Endodermal cell (in vitro differentiated cells): ENCODE measurements at regions not wholly inside any gene's neighbourhood (a gene's known extent, or its start where the extent isn't known, plus 50 kb on each side); places are given as distances from the start of the nearest gene placed in this dataset.

Experiments
- DNase-seq: peaks from one replicate; pipeline ENCODE4 v3.0.0-alpha.2; 2017
- H3K27ac ChIP-seq: 2 replicates; pipeline ENCODE4 v1.5.1; 2013; ENCODE audit warnings: mild to moderate bottlenecking, low read depth, low read length, moderate library complexity
- H3K27me3 ChIP-seq: 2 replicates; pipeline ENCODE4 v1.6.1; 2013; ENCODE audit warnings: mild to moderate bottlenecking, low read length, moderate library complexity; ENCODE audit not compliant: insufficient read depth, control insufficient read depth, poor library complexity, severe bottlenecking
- H3K36me3 ChIP-seq: 2 replicates; pipeline ENCODE4 v1.7.0; 2013; ENCODE audit warnings: mild to moderate bottlenecking, low read length, moderate library complexity; ENCODE audit not compliant: control insufficient read depth, insufficient read depth
- H3K4me1 ChIP-seq: one replicate; pipeline ENCODE4 v1.7.0; 2013; ENCODE audit warnings: low read length; ENCODE audit not compliant: control insufficient read depth, insufficient read depth
- H3K4me3 ChIP-seq: 2 replicates; pipeline ENCODE4 v1.5.1; 2013; ENCODE audit warnings: mild to moderate bottlenecking, low read length, moderate library complexity
- H3K9ac ChIP-seq: 2 replicates; pipeline ENCODE4 v1.6.1; 2013; ENCODE audit warnings: mild to moderate bottlenecking, low read length, moderate library complexity; ENCODE audit not compliant: poor library complexity, severe bottlenecking; ENCODE audit errors: extremely low read depth
- H3K9me3 ChIP-seq: 2 replicates; pipeline ENCODE4 v1.6.1; 2013; ENCODE audit warnings: mild to moderate bottlenecking, low read length, moderate library complexity; ENCODE audit not compliant: control insufficient read depth
- H3K27ac Mint-ChIP-seq: 2 replicates; pipeline ENCODE4 v1.8.0; 2020; ENCODE audit warnings: mixed read lengths
- H3K27me3 Mint-ChIP-seq: 2 replicates; pipeline ENCODE4 v1.8.0; 2021; ENCODE audit warnings: mild to moderate bottlenecking, mixed read lengths; ENCODE audit not compliant: insufficient read depth
- H3K36me3 Mint-ChIP-seq: 2 replicates; pipeline ENCODE4 v1.8.0; 2020; ENCODE audit warnings: low read depth, mixed read lengths
- H3K4me1 Mint-ChIP-seq: 2 replicates; pipeline ENCODE4 v1.8.0; 2020; ENCODE audit warnings: mixed read lengths
- H3K4me3 Mint-ChIP-seq: 2 replicates; pipeline ENCODE4 v1.8.0; 2020; ENCODE audit warnings: mild to moderate bottlenecking, moderate library complexity, mixed read lengths
- H3K9me3 Mint-ChIP-seq: 2 replicates; pipeline ENCODE4 v1.8.0; 2020; ENCODE audit warnings: mild to moderate bottlenecking, mixed read lengths
- WGBS, 2 experiments: methylation state at CpG; one replicate each; pipeline versions ENCODE4 v1.1.5 to v1.1.7; 2013; ENCODE audit warnings: missing lambda C conversion rate in 2 of 2, mixed read lengths in 1 of 2; ENCODE audit not compliant: insufficient coverage in 1 of 2, insufficient read length in 1 of 2; 5-methylcytosine and 5-hydroxymethylcytosine counted together
- TF ChIP-seq, protein P1 (sequence below): fragments of 200-600 bp; sonication (generic); conservative IDR thresholded peaks from 2 replicates; pipeline ENCODE4 v1.5.0; 2021; ENCODE audit warnings: antibody characterized with exemption, mild to moderate bottlenecking

DNA sequence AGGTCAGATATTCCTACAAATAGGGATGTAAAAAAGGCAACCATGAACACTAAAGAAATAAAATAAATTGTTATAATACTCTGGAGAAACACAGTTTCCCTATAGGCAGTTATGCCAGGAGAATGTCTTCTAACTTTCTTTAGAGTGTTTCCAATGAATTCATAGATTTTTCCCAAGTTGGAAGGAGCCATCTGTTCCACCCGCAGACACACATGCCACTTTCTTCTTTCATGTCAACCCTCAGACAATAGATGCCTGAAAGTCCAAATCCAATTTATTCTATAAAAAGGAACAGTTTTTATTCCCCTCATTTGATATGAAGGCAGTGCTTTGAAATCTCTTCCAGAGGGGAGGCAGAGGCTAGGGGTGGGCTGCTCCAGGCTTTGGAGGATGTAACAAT, 418.1 kb downstream of the ACTL7B start:
- no peak overlapping the region for H3K27ac Mint-ChIP-seq
- peaks cover 4% of the 10 kb centered on the region for H3K27me3 ChIP-seq
- no peaks in the 10 kb centered on the region for H3K4me1 ChIP-seq
- H3K9ac ChIP-seq = no peak overlapping the region
- TF ChIP-seq, protein P1, sequence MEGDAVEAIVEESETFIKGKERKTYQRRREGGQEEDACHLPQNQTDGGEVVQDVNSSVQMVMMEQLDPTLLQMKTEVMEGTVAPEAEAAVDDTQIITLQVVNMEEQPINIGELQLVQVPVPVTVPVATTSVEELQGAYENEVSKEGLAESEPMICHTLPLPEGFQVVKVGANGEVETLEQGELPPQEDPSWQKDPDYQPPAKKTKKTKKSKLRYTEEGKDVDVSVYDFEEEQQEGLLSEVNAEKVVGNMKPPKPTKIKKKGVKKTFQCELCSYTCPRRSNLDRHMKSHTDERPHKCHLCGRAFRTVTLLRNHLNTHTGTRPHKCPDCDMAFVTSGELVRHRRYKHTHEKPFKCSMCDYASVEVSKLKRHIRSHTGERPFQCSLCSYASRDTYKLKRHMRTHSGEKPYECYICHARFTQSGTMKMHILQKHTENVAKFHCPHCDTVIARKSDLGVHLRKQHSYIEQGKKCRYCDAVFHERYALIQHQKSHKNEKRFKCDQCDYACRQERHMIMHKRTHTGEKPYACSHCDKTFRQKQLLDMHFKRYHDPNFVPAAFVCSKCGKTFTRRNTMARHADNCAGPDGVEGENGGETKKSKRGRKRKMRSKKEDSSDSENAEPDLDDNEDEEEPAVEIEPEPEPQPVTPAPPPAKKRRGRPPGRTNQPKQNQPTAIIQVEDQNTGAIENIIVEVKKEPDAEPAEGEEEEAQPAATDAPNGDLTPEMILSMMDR = no peak
- H3K36me3 ChIP-seq = no peaks in the 10 kb centered on the region
- H3K4me3 Mint-ChIP-seq = no peak overlapping the region
- peaks cover under 1% of the 10 kb centered on the region for H3K27me3 Mint-ChIP-seq
- no peak for DNase-seq
- no peaks in the 10 kb centered on the region for H3K9me3 Mint-ChIP-seq
- no peaks in the 10 kb centered on the region for H3K36me3 Mint-ChIP-seq
- no peaks in the 10 kb centered on the region for H3K9me3 ChIP-seq
- no peaks in the 10 kb centered on the region for H3K4me1 Mint-ChIP-seq
- WGBS, 2 experiments = 96% methylated on average over 1 of the region's 1 CpG; no CpG with 5 or more reads in 1 of the 2 experiments
- H3K4me3 ChIP-seq = no peak overlapping the region
- H3K27ac ChIP-seq = no peak overlapping the region

DNA sequence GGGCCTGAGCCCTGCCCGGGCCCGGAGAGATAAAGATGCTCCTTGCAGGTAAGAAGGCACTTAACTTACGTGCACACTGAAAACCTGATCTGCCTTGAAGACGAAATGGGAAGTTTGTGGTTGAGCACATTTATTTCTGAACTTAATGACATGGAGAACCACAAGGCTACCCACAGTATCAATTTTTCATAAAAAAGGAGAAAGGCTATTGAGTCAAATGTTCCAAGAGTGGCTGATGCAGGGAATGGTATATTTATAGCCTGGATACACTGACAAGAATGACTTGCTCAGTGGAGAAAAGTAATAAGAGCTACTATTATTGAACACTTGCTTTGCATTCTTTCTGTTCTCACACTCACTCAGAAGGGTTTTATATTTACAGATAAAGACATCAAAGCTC, 419.3 kb downstream of the ACTL7B start:
- WGBS, 2 experiments = 92 to 100% methylated on average over 3 to 4 of the region's 4 CpGs
- Mint-ChIP-seq H3K4me3 (no peak overlapping the region), H3K36me3 (no peaks in the 10 kb centered on the region), H3K4me1 (no peaks in the 10 kb centered on the region), H3K9me3 (no peaks in the 10 kb centered on the region), H3K27ac (no peak overlapping the region), H3K27me3 (no peaks in the 10 kb centered on the region)
- Histone ChIP-seq H3K27ac (no peak overlapping the region), H3K9ac (no peak overlapping the region), H3K9me3 (peaks cover 5% of the 10 kb centered on the region), H3K27me3 (no peaks in the 10 kb centered on the region), H3K4me1 (no peaks in the 10 kb centered on the region), H3K36me3 (no peaks in the 10 kb centered on the region), H3K4me3 (no peak overlapping the region)
- no peak for DNase-seq
- TF ChIP-seq, protein P1 = no peak

DNA sequence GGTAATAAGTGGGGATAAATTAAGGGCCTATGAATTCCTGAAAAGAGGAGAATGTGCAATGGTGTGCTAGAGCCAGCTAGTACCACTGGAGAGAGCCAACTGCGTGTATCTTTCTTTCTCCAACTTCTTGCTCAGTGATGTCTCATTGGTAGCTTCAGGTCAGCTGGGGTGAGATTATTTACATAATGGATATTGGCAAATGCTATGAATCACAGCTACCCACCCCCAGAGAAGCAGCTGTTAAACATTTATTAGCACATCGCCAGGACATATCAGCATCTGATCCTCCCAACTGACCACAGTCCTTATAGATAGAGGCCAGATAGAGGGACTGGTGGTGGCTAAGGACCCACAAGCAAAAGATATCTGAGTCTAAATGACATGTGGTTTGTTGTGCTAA, 421.3 kb downstream of the ACTL7B start:
- Histone ChIP-seq H3K9ac (no peak overlapping the region), H3K4me3 (no peak overlapping the region), H3K27me3 (no peaks in the 10 kb centered on the region), H3K4me1 (no peaks in the 10 kb centered on the region), H3K27ac (no peak overlapping the region), H3K36me3 (no peaks in the 10 kb centered on the region), H3K9me3 (peaks cover 7% of the 10 kb centered on the region)
- WGBS, 2 experiments = 88 to 100% methylated on average over 1 to 2 of the region's 2 CpGs
- TF ChIP-seq, protein P1 = no peak
- no peak overlapping the region for H3K27ac Mint-ChIP-seq
- DNase-seq = no peak
- H3K4me1 Mint-ChIP-seq = no peaks in the 10 kb centered on the region
- H3K4me3 Mint-ChIP-seq = no peak overlapping the region
- no peaks in the 10 kb centered on the region for H3K27me3 Mint-ChIP-seq
- peaks cover 8% of the 10 kb centered on the region for H3K9me3 Mint-ChIP-seq
- no peaks in the 10 kb centered on the region for H3K36me3 Mint-ChIP-seq
